HG03103 (cell line): ENCODE measurements at regions not wholly inside any gene's neighbourhood (a gene's known extent, or its start where the extent isn't known, plus 50 kb on each side); places are given as distances from the start of the nearest gene placed in this dataset.

ENCODE experiments used
- ATAC-seq: cut with Tn5 transposase; IDR thresholded peaks from one replicate; pipeline ENCODE4 v1.9.1; 2021; ENCODE audit warnings: low read depth; ENCODE audit not compliant: unreplicated experiment

DNA sequence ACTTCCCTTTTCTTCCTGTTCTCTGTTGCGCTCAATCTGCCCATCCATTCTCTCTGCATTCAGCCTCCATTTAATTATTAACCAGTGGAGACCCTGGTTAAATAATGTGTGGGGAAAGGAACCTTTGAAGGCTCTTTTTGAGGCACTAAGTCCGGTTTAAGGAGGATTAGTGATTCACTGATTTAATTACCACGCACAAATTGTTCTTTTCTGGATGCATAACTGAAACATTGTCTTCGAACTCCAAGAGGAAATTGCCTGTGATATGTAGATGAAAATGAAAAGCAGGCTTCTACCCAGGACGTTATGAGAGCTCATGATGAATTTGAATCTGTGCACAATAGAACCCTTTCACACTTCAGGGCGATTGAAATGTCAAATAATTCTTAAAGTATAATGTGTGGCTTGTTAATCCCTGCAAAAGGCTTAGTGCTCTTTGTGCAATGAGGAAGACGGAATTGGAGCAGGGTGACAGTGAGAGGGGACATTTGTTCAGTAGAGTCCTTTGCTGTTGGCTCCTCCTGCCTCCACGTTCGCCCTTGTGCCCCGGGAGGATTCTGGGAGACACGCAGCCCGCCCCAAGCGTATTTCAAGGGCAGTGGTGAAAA is 51.1 kb upstream of the ZNF236 start:
- ATAC-seq: no peak

DNA sequence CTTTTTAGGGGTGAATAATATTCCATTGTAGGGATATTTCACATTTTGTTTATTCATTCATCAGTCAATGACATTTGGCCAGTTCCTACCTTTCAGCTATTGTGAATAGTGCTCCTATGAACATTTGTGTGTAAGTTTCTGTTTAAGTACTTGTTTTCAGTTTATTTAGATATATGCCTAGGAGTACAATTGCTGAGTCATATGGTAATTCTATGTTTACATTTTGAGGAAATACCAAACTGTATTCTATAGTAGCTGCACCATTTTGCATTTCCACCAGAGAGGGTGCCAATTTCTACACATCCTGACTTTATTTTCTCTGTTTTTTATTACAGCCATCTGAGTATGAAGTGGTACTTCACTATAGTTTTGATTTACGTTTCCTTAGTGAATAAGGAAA is 54.4 kb upstream of the ZNF236 start:
- no peak for ATAC-seq

DNA sequence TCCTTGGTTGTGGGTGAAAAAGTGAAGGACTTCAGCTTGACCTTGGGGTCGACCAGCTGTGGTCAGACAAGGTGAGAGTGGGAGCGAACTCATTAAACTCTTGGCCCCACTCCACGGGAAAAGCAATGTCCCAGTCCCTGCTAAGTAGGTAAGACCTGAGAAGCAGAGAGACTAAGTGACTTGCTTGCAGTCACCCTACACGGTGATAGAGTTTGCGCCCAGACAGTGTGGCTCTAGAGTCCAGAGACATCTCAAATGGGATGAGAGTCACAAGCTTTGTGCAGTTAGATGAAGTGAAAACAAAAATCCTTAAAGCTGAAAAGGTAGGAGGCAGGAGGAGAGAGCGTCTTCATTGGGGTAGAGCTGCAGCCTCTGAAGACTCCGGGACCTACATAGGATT is 55.9 kb upstream of the ZNF236 start:
- no peak for ATAC-seq

DNA sequence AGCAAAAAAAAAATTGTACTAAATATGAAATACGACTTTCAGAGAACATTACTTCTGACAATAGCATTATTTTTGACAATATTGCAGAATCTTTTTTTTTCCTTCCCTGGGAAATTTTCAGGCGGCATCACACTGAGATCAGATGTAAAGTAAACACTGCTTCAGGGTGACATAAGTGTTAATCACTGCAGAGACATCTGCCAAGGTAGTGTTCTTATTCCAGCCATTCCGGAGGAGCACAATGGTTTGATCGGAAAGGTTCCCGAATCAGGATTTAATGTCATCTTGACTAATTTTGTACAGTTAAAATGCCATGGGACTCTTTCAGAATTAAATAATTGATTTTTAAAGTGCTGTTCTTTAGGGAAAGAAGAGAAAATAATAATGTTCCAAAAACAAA is 56.7 kb upstream of the ZNF236 start:
- no peak for ATAC-seq

DNA sequence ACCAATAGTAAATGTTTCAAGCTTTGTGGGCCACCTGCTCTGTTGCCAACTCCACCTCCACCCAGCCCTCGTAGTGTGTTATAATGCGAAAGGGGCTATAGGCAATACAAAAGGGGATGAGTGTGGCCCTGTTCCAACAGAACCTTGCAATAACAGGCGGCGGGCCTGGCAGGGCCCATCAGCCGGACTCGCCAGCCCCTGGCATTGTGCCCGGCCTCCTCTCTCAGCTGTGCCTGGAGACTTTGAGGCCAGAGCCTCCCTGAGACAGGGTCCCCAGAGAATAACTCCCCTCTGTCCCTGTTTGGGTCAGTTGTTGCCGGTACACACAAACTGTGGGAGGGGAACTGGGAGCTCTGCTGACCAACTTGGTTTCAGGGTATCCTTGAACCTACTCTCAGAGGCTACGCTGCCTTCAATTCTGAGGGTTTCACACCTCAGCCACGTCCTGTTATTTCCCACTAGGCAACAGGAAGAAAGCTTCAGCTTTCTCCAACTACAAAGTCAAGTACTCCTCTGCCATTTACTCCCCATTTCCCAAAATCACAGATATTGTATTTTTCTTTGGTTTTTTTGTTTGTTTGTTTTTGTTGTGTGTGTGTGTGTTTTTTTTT is 58.0 kb upstream of the ZNF236 start:
- no peak for ATAC-seq

DNA sequence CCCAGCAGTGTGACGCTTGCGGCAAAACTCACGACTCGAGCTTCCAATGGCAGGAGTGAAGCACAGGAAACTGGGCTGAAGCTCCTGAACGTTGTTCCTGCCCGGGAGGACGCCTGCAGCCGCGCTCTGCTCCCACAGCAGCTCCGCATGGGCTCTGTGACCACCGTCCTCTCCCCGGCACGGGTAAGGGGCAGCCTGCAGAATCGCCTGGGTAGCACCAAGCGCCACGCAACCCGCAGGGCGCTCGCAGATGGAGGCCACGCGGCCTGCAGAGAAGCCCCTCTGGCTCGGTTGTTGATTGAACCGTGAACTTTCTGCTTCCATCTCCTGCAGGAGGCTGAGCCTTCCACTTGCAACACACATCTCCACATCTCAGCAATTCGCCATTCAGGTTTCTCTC is 63.3 kb upstream of the ZNF236 start:
- no peak for ATAC-seq

DNA sequence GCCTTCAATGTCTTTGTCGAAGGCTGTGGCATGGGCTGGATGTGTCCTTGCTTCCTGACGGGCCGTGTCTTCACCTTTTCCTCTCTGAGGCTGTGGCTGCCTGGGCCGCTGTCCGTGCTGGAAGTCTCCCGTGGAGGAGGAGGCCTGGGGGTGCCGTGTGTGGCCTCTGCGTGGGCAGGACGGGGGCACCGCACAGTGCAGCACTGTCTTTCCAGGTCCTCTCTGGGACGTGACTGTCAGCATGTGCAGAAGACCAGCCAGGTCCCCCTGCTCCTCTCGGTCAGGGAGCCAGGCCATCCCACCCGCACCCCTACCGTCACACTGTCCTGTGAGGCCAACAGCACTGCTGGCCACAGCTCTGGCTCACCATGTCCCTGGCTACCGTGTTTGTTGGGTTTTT is 64.4 kb upstream of the ZNF236 start:
- ATAC-seq: no peak

DNA sequence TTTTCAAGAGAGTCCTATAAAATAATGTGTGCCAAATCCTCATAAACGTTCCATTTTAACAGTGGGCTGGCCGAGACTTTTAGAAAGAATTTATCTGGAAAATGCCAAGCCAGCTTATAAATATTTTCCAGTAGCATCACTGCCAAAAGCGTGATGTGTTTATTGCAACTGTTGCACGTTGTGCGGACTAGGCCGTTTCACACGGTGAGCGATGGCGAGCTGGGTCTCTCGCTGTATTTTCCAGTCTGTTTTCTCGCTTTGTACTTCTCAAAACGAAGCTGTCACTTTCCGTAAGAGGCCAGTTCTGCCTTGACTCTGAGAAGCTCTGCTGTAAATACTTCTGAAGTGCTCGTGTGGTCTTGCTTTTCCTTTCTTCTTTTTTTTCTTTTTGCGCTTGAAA is 65.0 kb upstream of the ZNF236 start:
- no peak for ATAC-seq

DNA sequence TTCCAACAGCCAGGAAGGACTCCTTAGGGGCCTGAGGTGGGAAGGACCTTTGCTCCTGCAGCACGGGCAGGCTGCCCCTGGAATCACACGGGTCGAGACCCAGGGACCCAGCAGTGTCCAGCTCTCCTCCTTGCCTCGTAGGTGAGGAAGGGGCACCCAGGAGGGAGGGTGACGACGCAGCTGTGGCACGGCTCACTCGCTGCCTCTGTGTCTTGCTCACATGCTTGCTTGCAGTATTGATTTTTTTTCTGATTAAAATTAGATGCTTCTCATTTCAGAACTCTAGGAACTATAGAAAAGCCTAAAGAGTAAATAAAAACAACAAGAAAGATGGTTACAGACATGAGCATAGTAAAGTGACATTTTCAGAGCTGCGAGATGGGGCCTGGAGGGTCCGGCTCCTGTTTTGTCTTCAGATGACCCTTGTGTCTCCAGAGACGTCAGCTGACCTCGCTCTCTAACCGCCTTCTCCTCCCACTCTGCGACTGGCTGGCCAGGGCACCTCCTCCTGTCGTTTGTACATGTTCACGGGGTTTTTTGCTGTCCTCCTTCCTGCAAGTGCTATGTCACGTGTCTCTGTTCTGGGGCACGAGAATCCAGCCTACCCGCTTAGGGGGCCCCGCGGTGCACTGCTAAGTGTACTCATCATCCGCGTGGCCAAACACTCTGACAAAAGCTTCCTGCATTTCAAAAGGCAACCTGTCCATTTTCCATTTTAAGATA is 65.7 kb upstream of the ZNF236 start:
- no peak for ATAC-seq

DNA sequence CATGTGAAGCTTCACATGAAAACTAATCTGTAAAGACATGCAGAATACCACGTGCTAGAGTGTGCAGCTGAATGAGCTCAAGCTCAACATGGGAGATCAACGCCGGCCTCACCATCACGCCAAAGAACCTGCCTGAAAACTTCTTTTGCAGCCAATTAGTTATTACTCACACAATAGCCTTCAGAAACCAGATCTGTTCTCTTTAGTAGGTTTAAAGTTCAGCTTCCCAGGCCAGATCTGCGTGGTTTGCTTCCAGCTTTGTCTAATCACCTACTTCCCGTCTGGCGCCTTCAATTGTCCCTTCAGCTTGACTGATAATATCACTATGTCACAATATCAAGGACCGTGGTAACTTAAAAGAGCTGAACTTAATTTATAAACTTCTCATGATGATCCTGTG is 68.0 kb upstream of the ZNF236 start:
- no peak for ATAC-seq

DNA sequence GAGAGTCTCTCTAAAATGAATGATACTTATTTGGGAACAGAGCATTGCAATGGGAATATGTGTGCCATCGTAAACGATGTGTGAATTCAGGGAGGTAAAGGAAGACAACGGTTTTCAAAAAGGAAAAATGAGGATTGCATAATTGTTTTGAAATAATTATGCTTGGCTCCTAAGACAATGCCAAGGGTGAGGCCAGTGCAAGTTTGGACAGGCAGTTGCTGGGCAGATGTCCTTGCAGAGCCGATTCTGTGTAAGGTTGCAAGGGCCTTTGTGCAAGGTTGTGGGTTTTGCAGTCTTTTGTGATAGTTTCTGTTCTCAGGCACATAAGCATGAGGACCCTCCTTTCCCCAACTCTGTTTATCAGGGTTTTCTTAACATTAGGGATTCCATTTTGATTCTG is 70.0 kb upstream of the ZNF236 start:
- ATAC-seq: no peak

DNA sequence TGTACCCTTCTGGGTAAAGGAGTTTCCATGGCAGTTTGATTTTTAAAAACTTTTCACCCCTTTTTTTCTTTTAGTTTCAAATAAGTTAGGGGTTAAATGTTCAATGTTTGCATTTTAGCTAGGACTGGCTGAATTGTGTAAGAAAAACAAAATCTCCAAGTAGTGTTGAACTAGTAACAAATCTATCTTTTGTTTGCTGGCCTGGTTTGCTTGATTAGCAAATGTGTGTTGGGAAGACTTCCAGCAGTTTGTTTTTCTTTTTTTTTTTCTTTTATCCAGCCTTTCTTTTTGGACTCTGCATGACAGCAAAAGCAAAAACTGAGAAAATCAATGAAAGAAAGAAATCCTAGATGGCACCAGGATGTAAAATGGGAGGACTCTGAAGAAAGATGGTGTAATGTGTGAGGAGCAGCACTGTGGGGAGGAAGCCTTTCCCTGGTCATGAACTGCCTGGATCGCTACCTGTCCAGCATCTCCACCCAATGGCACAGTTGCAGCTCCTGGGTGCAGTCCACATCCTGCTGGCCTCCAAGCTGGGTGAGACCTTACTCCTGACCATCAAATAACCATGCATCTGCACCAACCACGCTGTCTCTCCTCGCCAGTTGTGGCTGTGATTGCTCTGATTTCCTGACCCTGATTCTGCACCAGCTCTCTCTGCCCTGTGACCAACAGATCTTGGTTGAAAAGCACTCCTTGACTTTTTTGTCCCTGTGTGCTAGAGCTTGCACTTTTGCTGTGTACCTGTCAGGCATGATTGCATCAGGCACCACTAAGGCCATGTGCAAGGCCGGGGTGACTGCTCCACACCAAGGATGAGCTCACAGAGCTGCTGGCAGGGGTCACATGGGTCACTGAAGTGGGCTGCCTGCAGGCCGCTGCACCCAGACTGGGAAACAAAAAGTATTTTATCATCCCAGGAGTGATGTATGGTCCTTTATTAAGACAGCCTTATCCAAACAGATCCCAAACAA is 71.2 kb upstream of the ZNF236 start:
- ATAC-seq: no peak

DNA sequence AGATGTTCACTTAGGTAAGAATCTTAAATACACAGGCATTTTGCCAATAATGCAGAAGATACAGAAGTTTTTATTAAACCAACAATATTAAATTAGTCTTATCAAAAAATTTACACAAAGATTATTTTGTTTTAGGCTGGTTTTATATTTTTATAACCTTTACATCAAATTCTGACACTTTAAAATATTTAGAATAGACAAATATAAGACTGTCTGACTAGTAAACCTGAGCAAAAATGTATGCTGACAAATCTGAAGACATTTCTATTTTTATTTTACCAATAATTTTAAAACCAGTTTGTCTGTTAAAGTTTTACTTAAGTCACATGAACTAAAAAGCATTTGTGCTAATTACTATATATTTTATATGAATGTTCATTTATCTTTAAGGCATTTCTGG is 72.1 kb upstream of the ZNF236 start:
- no peak for ATAC-seq

DNA sequence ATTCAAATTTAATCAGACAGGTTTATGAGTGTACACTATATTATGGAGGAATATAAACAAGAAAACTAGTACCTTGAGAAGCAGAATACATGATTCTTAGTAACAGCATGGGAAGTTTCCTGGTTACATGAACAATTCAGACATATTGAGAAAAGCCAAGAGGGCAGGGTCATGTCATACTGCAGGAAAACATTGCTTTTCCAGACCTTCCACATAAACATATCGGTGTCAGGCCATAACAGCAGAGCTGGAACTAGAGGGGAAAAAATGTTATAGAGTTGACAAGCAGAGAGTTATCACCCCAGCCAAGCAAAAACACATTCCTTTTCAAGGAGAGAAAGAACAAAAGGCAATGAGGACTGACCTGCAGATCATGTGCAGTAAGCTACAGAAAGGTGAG is 74.7 kb upstream of the ZNF236 start:
- no peak for ATAC-seq

DNA sequence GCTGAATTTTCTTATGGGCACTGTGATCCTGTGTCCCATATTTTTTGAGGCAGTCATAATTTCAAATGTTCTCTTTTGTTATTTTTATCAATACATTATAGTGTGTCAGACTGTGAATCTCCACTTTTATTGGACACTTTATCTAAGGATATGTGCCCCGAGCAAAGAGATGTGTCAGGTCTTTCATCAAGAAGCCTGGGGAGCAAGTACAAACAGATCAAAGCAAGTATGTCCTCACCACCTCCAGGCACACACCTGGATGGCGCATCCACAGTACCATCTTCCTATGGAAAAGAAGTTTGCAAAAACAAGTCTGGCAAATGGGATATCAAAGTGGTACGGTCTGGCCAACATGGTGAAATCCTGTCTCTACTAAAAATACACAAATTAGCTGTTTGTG is 81.0 kb upstream of the ZNF236 start:
- ATAC-seq: no peak

DNA sequence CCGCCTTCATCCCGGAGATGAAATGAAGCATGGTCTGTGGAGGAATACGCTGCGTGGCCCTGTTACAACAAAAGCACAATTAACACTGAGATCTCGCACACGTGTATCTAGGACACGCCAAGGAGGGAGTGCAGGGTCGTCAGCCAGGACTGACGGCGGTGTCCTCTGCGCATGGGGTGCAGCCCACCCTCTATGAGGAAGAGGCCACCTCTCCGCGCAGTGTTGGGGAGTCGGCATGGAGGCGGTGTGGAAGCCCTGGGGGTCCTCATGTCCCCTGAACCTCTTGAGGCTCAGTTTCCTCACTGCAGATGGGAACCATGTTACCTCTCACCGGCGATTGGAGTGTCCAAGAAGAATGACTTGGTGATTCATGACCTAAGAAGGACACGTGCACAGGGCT is 86.0 kb upstream of the ZNF236 start:
- no peak for ATAC-seq

DNA sequence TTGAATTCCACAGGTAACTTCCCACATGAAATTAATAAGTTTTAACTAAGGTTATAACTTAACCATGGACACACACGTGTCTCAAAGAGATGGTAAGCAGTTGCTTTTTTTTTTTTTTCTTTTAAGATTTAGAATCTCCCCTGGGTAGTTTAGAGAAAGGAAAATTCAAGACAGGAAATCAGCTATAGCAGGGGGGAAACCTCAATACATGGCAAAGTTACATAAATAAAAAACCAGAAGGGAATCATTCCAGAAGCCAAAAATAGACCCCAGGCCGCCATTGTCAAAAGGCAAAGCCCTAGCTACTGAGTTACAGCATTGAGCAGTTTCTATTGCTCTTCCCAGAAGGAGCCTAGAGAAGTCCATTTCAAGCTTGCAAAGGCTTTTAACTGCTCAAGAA is 91.5 kb upstream of the ZNF236 start:
- no peak for ATAC-seq

DNA sequence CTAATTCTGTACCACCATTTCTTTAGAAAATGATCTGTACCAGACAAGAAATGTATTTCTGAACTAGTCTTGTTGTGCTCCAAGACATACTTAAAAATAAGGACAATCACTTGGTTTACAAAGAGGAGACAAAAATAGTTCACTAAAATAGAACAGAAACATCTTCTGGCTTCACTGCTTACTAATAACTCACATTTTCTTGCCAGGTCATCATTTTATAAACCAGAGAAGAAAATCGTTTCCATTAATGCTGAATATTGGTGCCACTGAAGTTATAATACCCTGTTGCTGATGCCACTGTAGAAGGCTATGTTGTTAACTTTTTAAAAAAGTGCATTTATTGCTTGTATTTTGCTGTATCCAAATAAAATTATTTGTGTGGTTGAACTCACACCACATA is 94.8 kb upstream of the ZNF236 start:
- no peak for ATAC-seq

DNA sequence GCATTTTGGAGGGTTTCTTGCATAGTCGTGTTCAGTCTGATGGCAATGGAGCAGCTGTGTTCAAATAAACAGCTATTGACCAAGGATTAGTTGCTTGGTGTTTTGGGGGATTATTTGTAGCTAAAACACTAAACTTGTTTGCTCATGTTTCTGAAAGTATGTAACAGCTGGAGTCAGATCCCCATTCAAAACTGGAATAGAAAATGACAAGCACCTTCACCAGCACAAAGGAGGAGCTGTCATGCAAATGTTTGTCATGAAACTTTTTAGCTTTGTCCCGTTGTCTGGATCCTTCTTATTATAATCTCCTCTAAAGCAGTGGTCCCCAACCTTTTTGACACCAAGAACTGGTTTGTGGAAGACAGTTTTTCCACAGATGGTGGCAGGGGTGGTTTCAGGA is 96.9 kb upstream of the ZNF236 start:
- ATAC-seq: no peak

DNA sequence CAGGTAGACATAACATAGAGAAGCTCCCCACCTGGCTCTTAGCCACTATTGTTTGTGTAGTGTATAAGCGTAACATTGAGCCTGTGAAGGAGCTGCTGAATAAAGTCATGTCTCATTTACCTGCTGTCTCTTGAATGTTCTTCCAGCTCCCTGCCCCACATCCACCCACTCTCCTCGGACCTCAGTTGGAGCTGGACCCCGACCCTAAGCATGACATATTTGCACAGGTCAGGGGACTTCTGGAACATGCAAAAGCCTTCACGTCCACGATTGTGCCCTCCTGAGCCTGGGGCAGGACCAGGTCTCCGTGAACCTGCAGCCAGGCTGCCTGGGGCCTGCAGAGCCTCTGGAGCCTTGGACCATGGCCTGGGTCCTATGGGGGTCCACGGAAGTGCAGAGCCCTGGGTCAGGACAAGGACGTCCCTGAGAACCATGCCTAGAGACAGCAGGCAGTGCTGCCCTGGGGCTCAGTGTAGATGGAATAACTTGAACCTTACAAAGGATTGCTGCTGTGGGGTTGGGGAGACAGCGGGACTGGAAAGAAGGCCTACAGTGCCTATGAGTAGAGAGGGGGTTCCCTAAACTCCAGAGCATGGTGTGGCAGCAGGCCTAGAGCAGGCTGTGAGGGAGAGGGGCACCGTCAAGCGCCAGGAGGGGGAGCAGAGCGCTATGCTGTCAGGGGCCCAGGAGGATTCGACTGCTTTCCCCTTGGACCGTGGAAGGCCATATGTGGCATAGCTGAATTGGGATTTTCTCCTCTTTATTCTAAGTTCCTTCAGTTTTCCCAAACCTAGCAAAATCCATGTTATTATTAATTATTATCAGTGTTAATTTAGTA is 99.9 kb upstream of the ZNF236 start:
- no peak for ATAC-seq
